Epithelial cell of esophagus (primary cell): ENCODE measurements at regions not wholly inside any gene's neighbourhood (a gene's known extent, or its start where the extent isn't known, plus 50 kb on each side); places are given as distances from the start of the nearest gene placed in this dataset.

Experiments
- DNase-seq: peaks from one replicate; pipeline ENCODE4 v3.0.0; 2010; ENCODE audit warnings: low read depth
- H3K4me3 ChIP-seq: 2 replicates; pipeline ENCODE4 v1.5.1; 2011; ENCODE audit warnings: mild to moderate bottlenecking, low read length, control low read depth
- CTCF ChIP-seq: IDR thresholded peaks from 2 replicates; pipeline ENCODE4 v1.5.1; 2011; ENCODE audit warnings: low read depth, mild to moderate bottlenecking, low read length, control low read depth, inconsistent platforms; ENCODE audit not compliant: insufficient read depth; ENCODE audit errors: missing control alignments

DNA sequence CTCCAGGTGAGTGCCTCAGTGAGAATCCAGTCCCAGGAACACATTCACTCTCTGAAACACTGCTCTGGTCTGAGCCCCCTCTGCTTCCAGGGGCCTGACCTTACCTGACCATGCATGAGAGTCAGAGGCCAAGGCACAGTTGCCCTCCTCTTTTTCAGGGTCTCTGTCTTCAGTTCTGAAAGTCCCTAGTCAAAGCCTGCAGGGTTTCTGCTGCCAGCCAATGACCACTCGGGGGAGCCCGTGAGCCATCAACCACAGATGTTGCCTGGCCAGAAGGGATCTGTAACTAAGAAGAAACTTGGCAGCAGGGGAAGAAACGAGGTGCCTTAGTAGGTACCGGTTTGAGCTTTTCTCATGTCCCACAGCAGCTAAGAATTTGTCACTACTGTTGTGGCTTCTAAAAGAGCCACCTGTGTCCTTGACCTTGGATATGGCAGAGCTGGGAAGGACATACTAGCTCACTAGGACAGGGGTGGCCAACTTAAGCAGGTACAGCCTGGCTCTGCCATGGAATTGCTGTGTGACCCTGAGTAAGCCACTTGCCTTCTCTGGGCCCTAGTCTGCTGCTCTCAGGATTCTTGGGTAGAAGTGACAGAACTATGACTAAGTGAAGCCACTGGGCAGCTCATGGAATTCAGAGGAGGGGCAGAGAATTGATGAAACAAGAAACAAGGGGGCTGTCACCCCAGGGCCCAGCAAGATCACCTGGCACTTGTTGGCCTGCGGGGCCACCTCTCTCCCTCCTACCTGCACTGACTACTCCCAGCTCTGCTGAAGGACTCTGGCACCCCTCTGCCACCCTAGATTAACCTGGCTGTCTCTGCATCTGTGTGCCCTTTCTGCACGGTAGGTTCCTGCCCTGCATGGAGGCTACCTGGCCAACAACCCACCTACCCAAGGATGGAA, 83.8 kb upstream of the GPR26 start:
- no peak overlapping the region for H3K4me3 ChIP-seq
- TF ChIP-seq CTCF, result peak; percentile 95
- peak; percentile 71 for DNase-seq

DNA sequence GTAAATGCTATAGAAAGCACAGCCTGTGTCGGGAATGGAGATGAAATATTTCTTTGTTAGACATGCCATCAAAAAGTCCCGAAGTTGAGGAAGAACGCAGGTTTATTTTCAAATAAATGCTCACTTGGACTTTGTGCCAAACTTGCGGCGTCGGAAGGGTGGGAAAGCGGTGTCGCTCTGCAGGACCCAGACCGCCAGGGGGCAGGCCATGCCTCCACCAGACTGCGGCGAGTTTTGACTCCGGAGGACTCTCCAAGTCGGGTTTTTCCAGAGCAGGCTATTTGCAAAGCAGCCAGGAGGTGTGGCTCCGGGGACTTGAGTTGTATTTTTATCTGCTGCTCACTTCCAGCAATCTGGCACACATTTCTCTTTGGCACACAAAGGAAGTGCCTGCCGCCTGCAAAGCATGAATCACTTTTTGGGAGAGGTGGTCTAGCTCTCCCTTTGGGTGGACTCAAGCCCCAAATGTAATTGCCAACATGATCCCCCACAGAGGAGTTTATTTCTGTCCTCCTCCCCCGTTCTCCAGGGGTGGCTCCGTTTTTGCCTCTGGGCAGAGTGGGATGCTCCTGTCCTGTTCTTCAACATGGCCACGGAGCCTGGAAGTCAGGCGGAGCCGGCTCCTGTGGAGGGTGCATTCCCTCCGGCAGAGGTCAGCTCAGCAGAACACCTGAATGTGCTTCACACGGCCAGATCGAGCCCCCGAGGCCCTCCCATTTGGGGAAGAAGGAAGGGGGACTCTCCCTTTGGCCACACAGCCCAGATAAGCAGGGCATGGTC, 82.3 kb upstream of the GPR26 start:
- no peak overlapping the region for H3K4me3 ChIP-seq
- TF ChIP-seq CTCF, result peak; percentile 77
- peak; percentile 72 for DNase-seq

DNA sequence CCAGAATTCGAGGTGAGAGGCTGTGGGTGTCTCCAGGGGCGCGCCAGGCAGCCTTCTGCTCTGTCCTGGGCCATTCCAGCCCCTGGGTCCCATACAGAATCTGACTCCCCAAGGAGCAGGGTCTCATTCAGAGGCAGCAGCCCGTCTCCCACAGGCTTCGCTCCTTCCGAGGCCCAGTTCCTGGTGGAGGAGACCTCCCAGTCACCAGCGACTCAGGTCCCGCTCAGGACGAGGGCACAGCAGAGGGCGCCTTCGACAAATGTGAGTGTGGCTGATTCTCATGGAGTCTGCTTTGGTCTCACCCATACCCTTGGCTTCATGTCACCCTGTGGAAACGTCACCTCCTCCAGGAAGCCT, 81.8 kb upstream of the GPR26 start:
- DNase-seq, result no peak
- no peak for TF ChIP-seq CTCF
- no peak overlapping the region for H3K4me3 ChIP-seq

- no peak for TF ChIP-seq CTCF
- H3K4me3 ChIP-seq, result no peak overlapping the region
- no peak for DNase-seq
These were observed 80.4 kb upstream of the GPR26 start for GRCh38 chr10:123585477-123586445.

DNA sequence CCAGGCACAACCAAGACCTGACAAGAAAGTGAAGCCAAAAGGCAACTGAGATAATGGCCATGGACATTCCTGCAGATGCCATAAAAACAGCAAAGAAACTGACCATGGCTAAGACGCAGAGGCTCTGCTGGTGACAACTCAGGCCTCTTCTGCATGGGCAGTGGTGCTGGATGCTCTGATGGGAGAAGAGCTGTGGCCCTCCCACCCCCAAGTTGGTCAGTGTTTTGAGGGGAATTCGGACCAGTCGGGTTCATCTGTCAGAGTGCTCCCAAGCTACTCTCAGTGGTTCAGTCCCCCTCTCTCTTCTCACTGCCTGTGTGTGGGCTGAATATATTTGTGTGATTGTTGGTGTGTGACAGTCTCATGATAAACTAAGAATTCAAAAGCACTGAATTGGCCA, 79.0 kb upstream of the GPR26 start:
- no peak for TF ChIP-seq CTCF
- DNase-seq, result no peak

DNA sequence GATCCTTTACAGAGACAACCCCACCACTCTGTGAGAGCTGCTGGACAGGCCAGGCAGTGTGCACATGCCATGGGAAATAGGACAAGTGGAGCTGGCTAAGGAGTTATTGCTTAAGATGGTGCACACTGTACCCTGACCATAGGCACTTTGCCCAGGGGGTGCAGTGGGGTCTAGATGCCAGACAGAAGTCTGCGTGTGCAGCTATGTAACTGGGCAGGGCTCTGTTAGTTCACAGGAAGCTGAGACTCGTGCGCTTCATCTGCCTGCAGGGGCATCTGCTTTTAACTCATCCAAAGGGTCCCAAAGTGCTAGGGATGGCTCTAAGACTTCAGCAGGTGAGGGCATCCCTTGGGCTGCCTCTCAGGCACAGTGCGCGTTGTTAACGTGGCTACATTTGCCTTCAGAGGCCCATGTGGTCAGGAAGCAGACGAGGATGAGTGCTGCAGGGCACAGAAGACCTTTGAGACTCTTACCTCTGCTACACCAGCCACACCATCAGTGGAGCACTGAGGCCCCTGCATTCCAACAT, 77.7 kb upstream of the GPR26 start:
- H3K4me3 ChIP-seq, result no peak overlapping the region
- no peak for TF ChIP-seq CTCF
- no peak for DNase-seq

More for the DNA sequence above, 79.0 kb upstream of the GPR26 start:
- no peak overlapping the region for H3K4me3 ChIP-seq
